ENCODE measurements at regions not wholly inside any gene's neighbourhood (a gene's known extent, or its start where the extent isn't known, plus 50 kb on each side); places are given as distances from the start of the nearest gene placed in this dataset.

GRCh38 chr12:30439201-30439600 lies 256.5 kb downstream of the IPO8 start:
- no peak for DNase-seq

DNA sequence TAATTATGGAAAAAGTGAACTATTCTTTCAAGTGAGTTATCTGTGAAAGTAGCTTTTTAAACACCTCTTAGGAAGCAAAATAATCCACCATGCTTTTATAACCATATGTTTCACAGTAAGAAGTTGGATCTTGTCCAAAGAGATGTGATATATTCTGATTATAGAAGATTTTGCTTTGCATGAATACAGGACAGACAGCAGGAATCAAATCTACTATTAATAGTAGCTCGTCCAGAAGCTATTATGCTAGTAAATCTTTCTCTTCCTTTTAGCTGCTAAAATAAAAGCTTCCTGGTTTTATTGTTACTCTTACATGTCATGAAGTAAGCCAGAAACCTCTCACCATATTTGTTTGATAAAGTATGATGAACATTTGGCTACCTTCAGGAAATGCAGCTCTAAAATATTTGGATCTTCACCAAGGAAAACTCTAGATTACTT lies 257.0 kb downstream of the IPO8 start:
- DNase-seq: no peak

DNA sequence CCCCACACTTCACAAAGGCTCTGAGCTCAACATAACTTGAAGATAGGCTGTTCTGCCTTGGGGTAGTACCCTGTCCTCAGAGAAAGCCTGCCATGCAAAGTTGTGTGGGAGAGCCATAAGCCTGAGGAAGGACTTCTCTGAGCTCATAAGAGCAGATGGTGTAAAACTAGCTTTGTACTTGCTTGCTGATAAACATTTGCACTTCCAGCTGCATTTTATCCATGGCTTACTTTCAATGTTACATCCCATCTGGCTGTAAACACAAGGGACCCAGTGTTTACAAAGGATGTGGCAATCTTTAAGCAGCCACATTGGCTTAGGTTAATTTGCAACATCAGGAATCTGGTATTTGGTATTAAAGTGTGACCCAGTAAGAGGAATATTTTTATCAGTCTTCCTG lies 258.1 kb downstream of the IPO8 start:
- peak in 2 of 56 donors; percentile 7 to 15 for DNase-seq

GRCh38 chr12:30437044-30437443 lies 258.6 kb downstream of the IPO8 start:
- no peak for DNase-seq

- DNase-seq: no peak
Measured at GRCh38 chr12:30428098-30428497, 267.6 kb downstream of the IPO8 start.

- DNase-seq: no peak
Measured at GRCh38 chr12:30427555-30427954, 268.1 kb downstream of the IPO8 start.

GRCh38 chr12:30425445-30425844 lies 270.2 kb downstream of the IPO8 start:
- no peak for DNase-seq

DNA sequence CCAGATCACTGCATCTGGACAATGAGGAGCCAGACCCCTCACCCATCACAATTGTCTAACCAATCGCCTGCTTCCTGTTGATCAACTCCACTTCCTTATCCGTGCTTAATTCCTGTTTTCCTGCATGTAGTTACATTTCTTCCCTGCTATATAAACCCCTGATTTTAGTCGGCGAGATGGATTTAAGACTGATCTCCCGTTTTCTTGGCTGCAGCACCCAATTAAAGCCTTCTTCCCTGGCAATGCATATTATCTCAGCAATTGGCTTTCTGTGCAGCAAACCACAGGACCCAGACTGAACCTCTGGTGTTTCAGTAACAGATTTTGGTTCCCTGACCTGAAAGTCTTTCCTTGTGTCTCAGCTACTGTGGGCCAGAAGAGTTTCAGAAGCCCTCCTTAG lies 272.3 kb downstream of the IPO8 start:
- DNase-seq: no peak

DNA sequence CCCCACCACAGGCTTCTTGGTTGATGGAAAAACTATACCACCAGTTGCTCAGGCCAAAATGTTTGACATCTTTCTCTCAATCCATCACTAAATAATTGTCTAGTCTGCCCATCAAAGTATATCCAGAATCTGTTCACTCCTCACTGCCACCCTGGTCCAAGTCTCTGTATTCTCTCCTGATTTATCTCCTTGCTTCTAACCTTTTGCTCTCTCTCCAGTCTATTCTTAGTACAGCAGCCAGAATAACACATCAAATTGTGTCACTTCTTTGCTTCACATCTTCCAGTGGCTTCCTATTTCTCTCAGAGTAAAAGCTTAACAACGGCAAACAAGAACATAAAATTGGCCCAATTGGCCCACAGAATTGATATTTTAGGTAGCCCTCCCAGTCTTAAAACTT lies 272.8 kb downstream of the IPO8 start:
- no peak for DNase-seq

DNA sequence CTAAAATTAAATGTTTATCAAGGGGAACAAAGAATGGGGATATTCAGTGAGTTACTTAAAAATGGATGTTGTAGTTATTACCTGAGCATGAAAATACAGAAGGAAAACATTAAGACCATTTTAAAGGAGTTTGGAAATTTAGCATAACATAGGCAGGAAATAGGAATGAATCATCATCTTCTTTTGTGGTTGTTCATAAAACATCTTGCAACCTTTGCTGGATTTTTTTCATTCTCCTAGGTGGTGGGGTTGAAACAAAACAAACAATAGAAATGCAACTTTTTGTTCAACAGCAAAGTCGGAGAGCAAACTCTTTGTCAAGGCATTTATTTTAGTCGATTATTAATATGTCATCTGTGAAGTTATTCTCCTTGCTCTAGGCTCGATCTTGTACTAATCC lies 275.1 kb downstream of the IPO8 start:
- no peak for DNase-seq

DNA sequence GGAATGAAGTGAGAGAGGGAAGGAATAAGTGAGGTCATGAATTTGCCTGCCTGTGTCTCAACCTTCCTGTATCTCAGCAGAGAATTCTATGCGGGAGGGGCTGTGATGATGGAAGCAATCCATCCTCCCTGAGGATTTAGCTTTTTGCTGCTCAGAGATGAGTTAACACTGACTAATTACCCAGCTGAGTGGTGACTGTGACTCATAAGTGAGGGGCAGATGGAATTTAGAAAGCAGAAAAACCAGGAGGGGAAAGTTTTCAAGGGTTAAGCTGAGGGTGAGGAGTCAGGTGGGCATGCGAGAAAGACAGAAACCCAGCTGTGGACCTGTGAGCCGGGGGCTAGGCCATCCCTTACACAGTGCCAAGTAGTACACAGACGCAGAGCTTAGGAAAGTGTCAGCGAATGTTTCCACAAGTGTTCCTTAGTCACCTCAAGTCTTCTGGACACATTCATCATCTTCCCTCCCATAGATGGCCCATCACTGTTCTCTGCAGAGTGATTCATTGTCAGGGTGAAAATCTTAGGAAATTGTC lies 277.9 kb downstream of the IPO8 start:
- DNase-seq: peak in 7 of 56 donors; percentile 5 to 27 (median 12)

DNA sequence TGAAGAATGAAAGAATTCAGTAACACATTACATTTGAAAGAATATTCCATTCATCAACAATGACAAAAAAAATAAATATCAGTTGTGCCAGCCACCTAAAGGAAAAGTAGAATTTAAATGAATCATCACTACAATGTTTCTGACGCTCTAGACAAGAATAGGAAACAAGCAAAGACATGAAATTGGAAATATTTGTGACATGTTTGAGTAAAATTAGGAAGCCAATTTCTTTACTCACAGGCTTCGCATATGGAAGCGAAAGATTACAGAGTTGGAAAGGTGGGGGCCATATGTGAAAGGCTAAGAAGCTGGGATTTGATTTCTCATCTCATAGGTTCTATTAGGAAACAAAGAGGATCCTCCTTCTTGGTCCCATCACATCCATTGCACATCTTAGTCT lies 279.0 kb downstream of the IPO8 start:
- no peak for DNase-seq

DNA sequence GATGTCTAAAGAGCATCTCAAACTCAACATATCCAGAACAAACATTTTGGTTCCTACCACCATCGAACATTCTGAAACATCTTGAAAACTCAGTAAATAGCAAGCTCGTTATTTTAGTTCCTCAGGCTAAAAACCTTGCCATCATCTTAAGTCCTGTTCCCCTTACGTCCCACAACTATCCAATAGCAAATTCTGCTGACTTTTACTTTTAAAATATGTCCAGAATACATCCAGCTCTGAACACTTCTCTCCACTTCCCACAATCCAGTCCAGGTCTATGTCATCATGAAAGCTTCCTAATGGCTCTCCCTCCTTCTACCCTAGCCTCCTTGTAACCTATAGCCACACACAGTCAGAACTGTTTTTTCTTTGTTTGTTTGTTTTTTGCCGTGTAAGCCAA lies 279.9 kb downstream of the IPO8 start:
- DNase-seq: no peak

- DNase-seq: no peak
Measured at GRCh38 chr12:30414507-30414906, 281.2 kb downstream of the IPO8 start.

DNA sequence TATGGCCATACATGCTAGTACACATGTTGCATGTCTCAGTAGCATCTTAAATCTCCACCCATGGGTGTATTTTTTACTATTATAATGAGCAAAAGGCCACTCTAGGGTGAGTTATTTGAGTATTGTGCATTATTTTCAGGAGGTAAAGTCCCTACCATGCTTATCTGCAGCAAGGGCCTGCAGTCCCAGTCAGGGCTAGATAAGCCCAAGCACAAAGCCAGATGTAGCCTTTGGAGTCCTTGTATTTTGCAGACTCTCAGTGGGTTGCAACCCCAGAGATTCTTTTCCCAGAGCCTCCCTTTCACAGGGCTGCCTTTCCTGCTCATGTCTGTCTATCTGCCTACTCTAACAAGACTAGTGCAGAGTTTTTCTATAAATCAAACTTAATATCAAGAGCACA lies 295.3 kb downstream of the IPO8 start:
- DNase-seq: no peak

GRCh38 chr12:30399859-30400258 lies 295.8 kb downstream of the IPO8 start:
- no peak for DNase-seq

DNA sequence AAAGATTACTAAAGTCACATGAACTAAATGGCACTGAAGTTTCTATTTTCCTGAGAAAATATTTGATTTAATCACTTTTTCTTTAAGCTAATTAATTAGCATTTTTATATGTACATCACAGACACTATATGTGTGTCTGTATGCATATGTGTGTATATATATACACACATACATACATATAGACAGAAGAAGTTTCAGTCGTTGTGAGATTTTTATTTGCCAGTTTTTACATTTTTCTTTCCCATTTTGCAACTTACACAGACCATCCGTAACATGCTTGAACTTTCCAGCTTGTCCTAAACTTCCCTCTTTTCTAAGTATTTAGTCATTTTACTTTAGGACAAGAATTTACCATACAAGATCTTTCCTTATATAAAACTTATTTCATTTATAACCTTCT lies 299.1 kb downstream of the IPO8 start:
- no peak for DNase-seq

- no peak for DNase-seq
Measured at GRCh38 chr12:30395190-30395589, 300.5 kb downstream of the IPO8 start.

- DNase-seq: no peak
Measured at GRCh38 chr12:30391766-30392366, 303.8 kb downstream of the IPO8 start.

GRCh38 chr12:30385706-30386105 lies 310.0 kb downstream of the IPO8 start:
- DNase-seq: no peak

- no peak for DNase-seq
Measured at GRCh38 chr12:30384976-30385375, 310.7 kb downstream of the IPO8 start.

- no peak for DNase-seq
Measured at GRCh38 chr12:30378307-30378706, 317.4 kb downstream of the IPO8 start.

- DNase-seq: no peak
Measured at GRCh38 chr12:30364822-30365221, 330.8 kb downstream of the IPO8 start.

DNA sequence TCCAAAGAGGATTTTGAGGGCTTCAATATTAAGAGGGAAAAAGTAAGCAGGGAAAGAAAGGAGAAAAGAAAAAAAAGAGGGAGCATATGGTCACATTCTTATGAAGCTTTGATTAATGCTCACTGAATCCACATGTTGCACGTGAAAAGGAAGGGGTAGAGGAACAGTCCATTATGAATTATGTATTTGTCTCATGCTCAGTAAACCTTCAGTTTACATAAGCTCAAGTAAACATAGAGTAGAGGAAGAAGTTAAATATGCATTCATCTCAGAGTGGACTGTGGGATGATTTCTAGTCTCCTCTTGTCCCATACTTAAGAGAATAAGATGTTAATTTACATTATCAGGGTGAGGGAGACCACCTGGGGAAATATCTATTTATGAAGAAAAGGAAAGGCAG lies 334.5 kb downstream of the IPO8 start:
- no peak for DNase-seq
